ENCODE measurements at regions not wholly inside any gene's neighbourhood (a gene's known extent, or its start where the extent isn't known, plus 50 kb on each side); places are given as distances from the start of the nearest gene placed in this dataset.

- Histone ChIP-seq H3K36me3 (no peaks in the 10 kb centered on the region), H3K27me3 (no peaks in the 10 kb centered on the region), H3K4me1 (no peaks in the 10 kb centered on the region), H3K27ac (no peak overlapping the region), H3K9me3 (no peaks in the 10 kb centered on the region), H3K4me3 (no peak overlapping the region)
- DNase-seq = no peak
- TF ChIP-seq, protein P1, sequence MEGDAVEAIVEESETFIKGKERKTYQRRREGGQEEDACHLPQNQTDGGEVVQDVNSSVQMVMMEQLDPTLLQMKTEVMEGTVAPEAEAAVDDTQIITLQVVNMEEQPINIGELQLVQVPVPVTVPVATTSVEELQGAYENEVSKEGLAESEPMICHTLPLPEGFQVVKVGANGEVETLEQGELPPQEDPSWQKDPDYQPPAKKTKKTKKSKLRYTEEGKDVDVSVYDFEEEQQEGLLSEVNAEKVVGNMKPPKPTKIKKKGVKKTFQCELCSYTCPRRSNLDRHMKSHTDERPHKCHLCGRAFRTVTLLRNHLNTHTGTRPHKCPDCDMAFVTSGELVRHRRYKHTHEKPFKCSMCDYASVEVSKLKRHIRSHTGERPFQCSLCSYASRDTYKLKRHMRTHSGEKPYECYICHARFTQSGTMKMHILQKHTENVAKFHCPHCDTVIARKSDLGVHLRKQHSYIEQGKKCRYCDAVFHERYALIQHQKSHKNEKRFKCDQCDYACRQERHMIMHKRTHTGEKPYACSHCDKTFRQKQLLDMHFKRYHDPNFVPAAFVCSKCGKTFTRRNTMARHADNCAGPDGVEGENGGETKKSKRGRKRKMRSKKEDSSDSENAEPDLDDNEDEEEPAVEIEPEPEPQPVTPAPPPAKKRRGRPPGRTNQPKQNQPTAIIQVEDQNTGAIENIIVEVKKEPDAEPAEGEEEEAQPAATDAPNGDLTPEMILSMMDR (IDR thresholded peaks at IDR 0.05) = no peak
- no peak for TF ChIP-seq POLR2A (IDR thresholded peaks at IDR 0.05)
Observed at GRCh38 chr5:30607301-30607894, 586.1 kb upstream of the CDH6 start.

- TF ChIP-seq POLR2A (IDR thresholded peaks at IDR 0.05) = no peak
- TF ChIP-seq, protein P1 (IDR thresholded peaks at IDR 0.05) = no peak
- H3K9me3 ChIP-seq = no peaks in the 10 kb centered on the region
- no peak overlapping the region for H3K27ac ChIP-seq
- no peaks in the 10 kb centered on the region for H3K4me1 ChIP-seq
- H3K27me3 ChIP-seq = no peaks in the 10 kb centered on the region
- no peaks in the 10 kb centered on the region for H3K36me3 ChIP-seq
- no peak for DNase-seq
- no peak overlapping the region for H3K4me3 ChIP-seq
Observed at GRCh38 chr5:30605693-30606268, 587.7 kb upstream of the CDH6 start.

DNA sequence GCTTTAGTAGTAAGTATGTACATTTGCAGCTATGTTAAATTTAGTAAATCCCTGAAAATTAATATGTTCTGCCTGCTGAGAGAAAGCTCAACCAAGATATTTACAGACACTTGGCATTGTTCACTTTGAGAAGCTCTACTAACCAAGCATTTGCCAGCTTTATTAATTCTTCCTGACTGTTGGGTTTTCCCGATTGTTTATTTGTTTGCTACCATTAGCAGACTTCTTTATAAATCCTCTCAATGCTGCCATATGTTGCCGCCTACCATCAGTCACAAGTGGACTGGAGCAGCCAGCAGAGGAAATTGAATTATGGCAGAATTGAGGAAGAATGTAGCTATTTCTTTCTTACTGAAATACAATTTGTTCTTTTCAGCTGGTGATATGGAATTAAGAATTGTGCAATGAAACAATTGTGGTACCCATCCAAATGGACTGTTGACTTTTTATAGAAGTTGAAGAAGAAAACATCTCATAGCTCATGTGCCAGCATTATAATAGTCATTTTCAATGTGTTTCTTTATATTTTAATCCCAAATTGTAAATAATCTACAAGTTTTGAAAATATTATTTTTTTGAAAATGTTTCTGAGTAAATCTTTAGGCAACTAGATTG lies 588.7 kb upstream of the CDH6 start:
- no peak for DNase-seq
- TF ChIP-seq, protein P1 (IDR thresholded peaks at IDR 0.05) = no peak
- TF ChIP-seq POLR2A (IDR thresholded peaks at IDR 0.05) = no peak
- Histone ChIP-seq H3K4me3 (no peak overlapping the region), H3K36me3 (no peaks in the 10 kb centered on the region), H3K9me3 (no peaks in the 10 kb centered on the region), H3K27ac (no peak overlapping the region), H3K27me3 (no peaks in the 10 kb centered on the region), H3K4me1 (no peaks in the 10 kb centered on the region)

GRCh38 chr5:30600892-30601291 lies 592.6 kb upstream of the CDH6 start:
- Histone ChIP-seq H3K27ac (no peak overlapping the region), H3K27me3 (no peaks in the 10 kb centered on the region), H3K4me1 (no peaks in the 10 kb centered on the region), H3K36me3 (no peaks in the 10 kb centered on the region), H3K9me3 (no peaks in the 10 kb centered on the region), H3K4me3 (no peak overlapping the region)
- no peak for TF ChIP-seq POLR2A (IDR thresholded peaks at IDR 0.05)
- TF ChIP-seq, protein P1 (IDR thresholded peaks at IDR 0.05) = no peak
- no peak for DNase-seq

- Histone ChIP-seq H3K27me3 (no peaks in the 10 kb centered on the region), H3K27ac (no peak overlapping the region), H3K36me3 (no peaks in the 10 kb centered on the region), H3K9me3 (no peaks in the 10 kb centered on the region), H3K4me3 (no peak overlapping the region), H3K4me1 (no peaks in the 10 kb centered on the region)
- DNase-seq = no peak
- TF ChIP-seq POLR2A (IDR thresholded peaks at IDR 0.05) = no peak
- TF ChIP-seq, protein P1 (IDR thresholded peaks at IDR 0.05) = no peak
Observed at GRCh38 chr5:30596495-30597064, 596.9 kb upstream of the CDH6 start.

Measured in Peyer's patch (tissue), 4 donors.